ENCODE measurements at regions not wholly inside any gene's neighbourhood (a gene's known extent, or its start where the extent isn't known, plus 50 kb on each side); places are given as distances from the start of the nearest gene placed in this dataset.

DNA sequence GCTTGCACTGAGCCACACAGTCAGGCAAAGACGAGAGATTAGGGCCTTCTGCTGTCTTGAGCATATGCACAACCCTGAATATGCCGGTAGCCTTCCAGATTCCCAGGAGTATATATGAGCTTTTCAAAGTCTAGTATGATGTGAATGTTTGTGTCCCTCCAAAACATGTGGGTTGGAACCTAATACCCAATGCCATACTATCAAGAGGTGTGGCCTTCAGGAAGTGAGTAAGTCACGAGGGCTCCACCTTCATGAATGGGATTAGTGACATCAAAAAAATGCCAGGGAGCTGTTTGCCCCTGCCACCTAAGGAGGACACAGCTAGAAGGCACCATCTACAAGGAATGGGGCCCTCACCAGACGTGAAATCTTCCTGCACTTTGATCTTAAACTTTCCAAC is 105.2 kb downstream of the CH25H start:
- no peak for TF ChIP-seq TARDBP (IDR thresholded peaks at IDR 0.05)
- no peak for TF ChIP-seq LEF1 (IDR thresholded peaks at IDR 0.05; ENCODE audit: borderline replicate concordance)
- no peak for TF ChIP-seq FOXK2 (IDR thresholded peaks at IDR 0.05)
- no peak for TF ChIP-seq ZNF384 (IDR thresholded peaks at IDR 0.05)
- no peak for TF ChIP-seq ELF4 (IDR thresholded peaks at IDR 0.05)

All from HEK293T (cell line).